GM10248 (cell line): ENCODE measurements at regions not wholly inside any gene's neighbourhood (a gene's known extent, or its start where the extent isn't known, plus 50 kb on each side); places are given as distances from the start of the nearest gene placed in this dataset.
A peak's percentile ranks its signal among the peaks of the same experiment; 100 is the strongest.

ENCODE experiments used
- CTCF ChIA-PET: fragments of 300-600 bp; sonication (Branson Sonifier 250); formaldehyde crosslinking; extraction: SDS; loops from one replicate; lab custom pipeline; 2021; ENCODE audit warnings: antibody characterized with exemption; lab: Yijun Ruan, JAX
- POLR2A ChIA-PET: fragments of 350-650 bp; sonication (Branson Sonifier 250); formaldehyde crosslinking; extraction: SDS; loops from one replicate; lab custom pipeline; 2020; ENCODE audit warnings: antibody characterized with exemption; lab: Yijun Ruan, JAX
- DNase-seq: peaks from one replicate; pipeline ENCODE4 v3.0.0; 2012; ENCODE audit errors: extremely low spot score
- TF ChIP-seq, protein P1 (sequence below): IDR thresholded peaks from 2 replicates; pipeline ENCODE4 v1.5.1; 2012; ENCODE audit warnings: mild to moderate bottlenecking, low read depth; ENCODE audit errors: extremely low read depth, missing control alignments, control extremely low read depth

DNA sequence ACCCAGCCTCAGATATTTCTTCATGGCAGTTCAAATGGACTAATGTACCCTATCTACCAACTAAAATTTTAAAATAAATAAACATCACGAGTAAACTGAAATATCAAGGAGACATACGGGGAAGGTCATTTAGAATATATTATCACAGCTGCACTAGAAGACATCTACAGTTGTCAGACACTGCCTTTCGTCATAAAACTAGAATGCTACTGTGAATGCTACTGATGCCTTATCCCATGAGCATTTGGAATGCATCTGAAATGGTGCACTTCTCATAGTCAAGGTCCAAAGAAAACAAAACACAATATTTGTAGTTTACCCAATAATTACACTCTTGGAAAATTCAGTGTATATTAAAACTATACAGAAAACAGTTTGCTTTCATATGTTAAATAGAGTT is 165.2 kb downstream of the MREG start:
- TF ChIP-seq, protein P1, sequence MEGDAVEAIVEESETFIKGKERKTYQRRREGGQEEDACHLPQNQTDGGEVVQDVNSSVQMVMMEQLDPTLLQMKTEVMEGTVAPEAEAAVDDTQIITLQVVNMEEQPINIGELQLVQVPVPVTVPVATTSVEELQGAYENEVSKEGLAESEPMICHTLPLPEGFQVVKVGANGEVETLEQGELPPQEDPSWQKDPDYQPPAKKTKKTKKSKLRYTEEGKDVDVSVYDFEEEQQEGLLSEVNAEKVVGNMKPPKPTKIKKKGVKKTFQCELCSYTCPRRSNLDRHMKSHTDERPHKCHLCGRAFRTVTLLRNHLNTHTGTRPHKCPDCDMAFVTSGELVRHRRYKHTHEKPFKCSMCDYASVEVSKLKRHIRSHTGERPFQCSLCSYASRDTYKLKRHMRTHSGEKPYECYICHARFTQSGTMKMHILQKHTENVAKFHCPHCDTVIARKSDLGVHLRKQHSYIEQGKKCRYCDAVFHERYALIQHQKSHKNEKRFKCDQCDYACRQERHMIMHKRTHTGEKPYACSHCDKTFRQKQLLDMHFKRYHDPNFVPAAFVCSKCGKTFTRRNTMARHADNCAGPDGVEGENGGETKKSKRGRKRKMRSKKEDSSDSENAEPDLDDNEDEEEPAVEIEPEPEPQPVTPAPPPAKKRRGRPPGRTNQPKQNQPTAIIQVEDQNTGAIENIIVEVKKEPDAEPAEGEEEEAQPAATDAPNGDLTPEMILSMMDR: no peak
- POLR2A ChIA-PET: no interaction called here
- DNase-seq: no peak
- CTCF ChIA-PET: no interaction called here

DNA sequence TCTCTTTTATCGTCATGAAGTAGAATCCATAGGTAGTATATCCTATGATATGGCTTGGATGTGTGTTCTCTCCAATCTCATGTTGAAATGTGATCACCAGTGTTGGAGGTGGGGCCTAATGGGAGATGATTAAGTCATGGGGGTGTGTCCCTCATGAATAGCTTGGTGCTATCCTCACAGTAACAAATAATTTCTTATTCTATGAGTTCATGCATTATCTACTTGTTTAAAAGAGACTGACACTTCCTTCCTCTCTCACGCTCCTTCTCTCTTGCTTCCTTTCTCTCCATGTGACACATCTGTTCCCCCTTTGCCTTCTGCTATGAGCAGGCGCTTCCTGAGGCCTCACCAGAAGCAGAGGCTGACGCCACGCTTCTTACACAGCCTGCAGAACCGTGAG is 165.6 kb downstream of the MREG start:
- CTCF ChIA-PET: no interaction called here
- TF ChIP-seq, protein P1: no peak

DNA sequence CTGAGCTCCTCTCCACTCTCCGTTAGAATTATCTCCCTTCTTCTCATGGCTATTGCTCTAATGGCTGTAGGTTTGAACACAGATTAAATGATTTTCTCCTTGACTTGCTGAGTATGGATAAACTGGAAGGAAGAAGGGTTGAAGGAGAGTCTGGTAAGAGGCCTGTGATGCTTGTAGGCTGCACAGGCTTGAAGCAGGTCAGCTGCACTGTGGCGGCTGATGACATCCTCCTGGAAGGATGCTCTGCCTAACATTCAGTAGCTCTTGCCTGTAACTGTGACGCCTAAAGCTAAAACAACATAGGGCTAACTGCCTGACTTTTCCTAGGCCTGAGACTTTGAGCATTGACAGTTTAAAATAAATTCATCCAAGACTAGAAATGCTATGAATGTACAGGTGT is 166.3 kb downstream of the MREG start:
- CTCF ChIA-PET: no interaction called here
- POLR2A ChIA-PET: no interaction called here
- no peak for DNase-seq

More for the DNA sequence above, 165.6 kb downstream of the MREG start:
- POLR2A ChIA-PET: no interaction called here
- DNase-seq: no peak

DNA sequence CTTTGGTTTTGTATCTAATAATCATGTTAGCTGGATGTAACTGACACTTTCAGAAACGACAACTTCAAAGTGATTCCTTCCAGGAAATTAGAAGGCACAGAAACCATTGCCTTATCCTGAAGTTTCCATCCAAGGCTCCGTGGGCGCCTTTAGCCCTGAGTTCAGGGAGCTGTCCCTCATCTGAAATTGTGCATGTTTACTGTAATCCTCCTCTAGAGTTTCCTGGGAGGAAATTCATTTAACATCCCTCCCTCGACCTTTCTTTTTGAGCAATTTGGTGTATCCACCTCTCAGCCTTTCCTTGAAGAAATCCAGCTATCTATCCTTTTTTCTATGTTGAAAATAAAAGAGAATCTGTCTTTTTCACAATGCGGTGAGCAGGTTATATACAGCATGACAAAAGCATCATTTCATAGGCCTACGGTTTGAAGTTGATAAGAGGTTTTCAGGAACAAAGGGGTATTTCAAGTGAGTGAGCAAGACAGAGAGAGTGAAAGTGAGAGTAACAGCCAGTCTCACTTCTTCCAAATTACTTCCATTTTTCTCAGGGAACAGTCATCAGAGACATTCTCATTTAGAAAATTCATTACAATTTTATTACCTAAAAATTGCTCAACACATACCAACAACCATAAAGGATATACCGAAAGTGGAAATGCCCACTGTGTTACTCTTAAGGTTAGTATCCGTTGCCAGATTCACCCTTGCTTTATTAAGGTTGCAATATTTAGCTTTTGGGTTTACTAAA is 167.3 kb downstream of the MREG start:
- ChIA-PET POLR2A (no interaction called here), CTCF (interaction anchor here (0.6 to 1.4 kb wide), 4 partner anchors 13 to 19 kb away, joined by 3 to 5 read pairs (median 3); no protein-coding TSS in a partner anchor)
- TF ChIP-seq, protein P1: no peak
- DNase-seq: peak; percentile 38

More for the DNA sequence above, 166.3 kb downstream of the MREG start:
- TF ChIP-seq, protein P1: no peak

DNA sequence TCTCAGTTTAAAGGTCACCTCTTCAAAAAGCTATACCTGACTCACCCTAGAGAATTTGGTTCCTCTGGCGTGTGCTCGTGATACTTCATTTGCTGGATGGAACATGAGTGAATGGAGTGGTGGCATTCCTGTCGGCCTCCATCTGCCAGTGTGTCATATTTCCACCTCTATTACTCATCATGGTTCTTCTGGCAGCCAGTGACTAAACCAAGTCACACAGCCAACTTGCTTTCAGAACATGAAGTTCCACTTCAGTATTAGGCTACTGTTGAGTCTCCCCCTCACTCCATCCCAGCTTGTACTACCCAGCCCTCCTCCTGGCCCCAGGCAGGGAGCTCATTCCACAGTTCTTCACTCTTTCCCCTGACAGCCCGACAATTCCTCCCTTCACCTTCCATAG is 169.8 kb downstream of the MREG start:
- ChIA-PET CTCF (interaction anchor here (0.8 kb wide), 1 partner anchor 15 kb away, joined by 4 read pairs; no protein-coding TSS in a partner anchor), POLR2A (no interaction called here)
- TF ChIP-seq, protein P1: no peak
- DNase-seq: no peak

DNA sequence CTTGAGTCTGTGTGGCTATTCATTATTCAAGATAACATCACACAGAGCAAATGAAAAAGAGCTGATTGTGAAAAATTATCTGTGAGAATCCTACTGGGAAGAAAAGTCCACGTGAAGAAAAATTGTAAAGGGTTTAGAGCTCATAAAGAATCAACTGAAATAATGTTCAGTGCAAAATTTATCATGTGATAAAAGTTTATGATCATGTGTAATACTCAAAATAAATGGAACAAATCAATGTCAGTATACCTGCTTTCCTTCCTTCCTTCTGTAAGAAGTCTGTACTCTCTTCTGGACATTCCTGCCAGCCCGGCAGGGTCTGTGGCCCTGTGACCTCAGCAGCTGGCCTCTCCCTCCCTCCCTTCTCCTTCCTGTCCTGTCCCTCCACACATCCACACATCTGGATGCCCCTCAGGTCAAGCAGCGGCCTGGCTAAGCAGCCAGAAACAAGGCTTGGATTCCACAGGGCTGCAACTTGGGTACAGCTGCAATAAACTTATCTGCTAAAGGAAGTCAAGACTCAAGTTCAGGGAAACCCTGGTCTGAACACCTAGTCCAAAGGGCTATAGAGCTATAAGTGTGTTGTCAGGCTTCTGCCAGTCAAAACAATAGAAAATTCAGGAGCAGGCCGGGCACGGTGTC is 172.1 kb downstream of the MREG start:
- TF ChIP-seq, protein P1: no peak
- POLR2A ChIA-PET: no interaction called here
- CTCF ChIA-PET: interaction anchor here (0.6 to 1.1 kb wide), 3 partner anchors 11 to 12 kb away, joined by 3 to 4 read pairs (median 3); no protein-coding TSS in a partner anchor
- no peak for DNase-seq
